ENCODE measurements at regions not wholly inside any gene's neighbourhood (a gene's known extent, or its start where the extent isn't known, plus 50 kb on each side); places are given as distances from the start of the nearest gene placed in this dataset.
A peak's percentile ranks its signal among the peaks of the same experiment; 100 is the strongest.
"Not testable (repeated sequence)": the region's sequence is repeated elsewhere in the genome, so short reads cannot be mapped to it uniquely, and the experiment has no call there.

GRCh38 chr5:163177971-163178370 is 259.4 kb upstream of the CCNG1 start:
- DNase-seq: no peak

GRCh38 chr5:163185315-163185714 is 252.1 kb upstream of the CCNG1 start:
- DNase-seq: no peak

GRCh38 chr5:163189023-163189553 is 248.3 kb upstream of the CCNG1 start:
- no peak for DNase-seq

GRCh38 chr5:163190283-163190682 is 247.1 kb upstream of the CCNG1 start:
- DNase-seq: no peak

- no peak for DNase-seq
Measured at GRCh38 chr5:163190784-163191183, 246.6 kb upstream of the CCNG1 start.

GRCh38 chr5:163193886-163194285 is 243.5 kb upstream of the CCNG1 start:
- DNase-seq: no peak

- DNase-seq: no peak
Measured at GRCh38 chr5:163205645-163206044, 231.8 kb upstream of the CCNG1 start.

GRCh38 chr5:163221581-163221980 is 215.8 kb upstream of the CCNG1 start:
- DNase-seq: no peak

GRCh38 chr5:163222982-163223381 is 214.4 kb upstream of the CCNG1 start:
- DNase-seq: no peak

- DNase-seq: no peak
Measured at GRCh38 chr5:163244445-163244987, 192.9 kb upstream of the CCNG1 start.

GRCh38 chr5:163245584-163245983 is 191.8 kb upstream of the CCNG1 start:
- no peak for DNase-seq

GRCh38 chr5:163248333-163248732 is 189.1 kb upstream of the CCNG1 start:
- no peak for DNase-seq

GRCh38 chr5:163248871-163249270 is 188.5 kb upstream of the CCNG1 start:
- peak; percentile 65 for DNase-seq

- no peak for DNase-seq
Measured at GRCh38 chr5:163252950-163253349, 184.4 kb upstream of the CCNG1 start.

- no peak for DNase-seq
Measured at GRCh38 chr5:163259495-163259894, 177.9 kb upstream of the CCNG1 start.

- DNase-seq: no peak
Measured at GRCh38 chr5:163260471-163260870, 176.9 kb upstream of the CCNG1 start.

- no peak for DNase-seq
Measured at GRCh38 chr5:163260961-163261360, 176.4 kb upstream of the CCNG1 start.

- DNase-seq: no peak
Measured at GRCh38 chr5:163261647-163262269, 175.6 kb upstream of the CCNG1 start.

GRCh38 chr5:163266249-163266648 is 171.1 kb upstream of the CCNG1 start:
- DNase-seq: not testable (repeated sequence)

- DNase-seq: no peak
Measured at GRCh38 chr5:163269624-163270023, 167.8 kb upstream of the CCNG1 start.

GRCh38 chr5:163276466-163276865 is 160.9 kb upstream of the CCNG1 start:
- no peak for DNase-seq

GRCh38 chr5:163280897-163281296 is 156.5 kb upstream of the CCNG1 start:
- not testable (repeated sequence) for DNase-seq

- no peak for DNase-seq
Measured at GRCh38 chr5:163281512-163281911, 155.9 kb upstream of the CCNG1 start.

GRCh38 chr5:163293836-163294235 is 143.6 kb upstream of the CCNG1 start:
- DNase-seq: no peak

- DNase-seq: no peak
Measured at GRCh38 chr5:163303718-163304117, 133.7 kb upstream of the CCNG1 start.
